ENCODE measurements at regions not wholly inside any gene's neighbourhood (a gene's known extent, or its start where the extent isn't known, plus 50 kb on each side); places are given as distances from the start of the nearest gene placed in this dataset.
A peak's percentile ranks its signal among the peaks of the same experiment; 100 is the strongest.

DNA sequence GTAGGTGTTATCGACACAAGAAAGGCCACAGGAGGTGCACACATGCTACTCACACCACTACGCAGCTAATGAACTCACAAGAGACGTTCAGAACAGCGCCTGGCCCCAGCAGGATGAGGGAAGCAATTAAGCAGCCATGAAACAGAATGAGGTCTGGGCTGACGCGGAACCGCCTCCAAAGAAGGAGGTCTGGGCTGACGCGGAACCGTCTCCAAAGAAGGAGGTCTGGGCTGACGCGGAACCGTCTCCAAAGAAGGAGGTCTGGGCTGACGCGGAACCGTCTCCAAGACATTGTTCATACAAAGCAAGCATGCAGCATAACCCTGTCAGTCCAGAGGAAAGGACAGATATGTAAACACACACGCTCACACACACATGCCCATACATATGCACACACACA, 63.2 kb upstream of the ZNF354A start:
- TF ChIP-seq, protein P1, sequence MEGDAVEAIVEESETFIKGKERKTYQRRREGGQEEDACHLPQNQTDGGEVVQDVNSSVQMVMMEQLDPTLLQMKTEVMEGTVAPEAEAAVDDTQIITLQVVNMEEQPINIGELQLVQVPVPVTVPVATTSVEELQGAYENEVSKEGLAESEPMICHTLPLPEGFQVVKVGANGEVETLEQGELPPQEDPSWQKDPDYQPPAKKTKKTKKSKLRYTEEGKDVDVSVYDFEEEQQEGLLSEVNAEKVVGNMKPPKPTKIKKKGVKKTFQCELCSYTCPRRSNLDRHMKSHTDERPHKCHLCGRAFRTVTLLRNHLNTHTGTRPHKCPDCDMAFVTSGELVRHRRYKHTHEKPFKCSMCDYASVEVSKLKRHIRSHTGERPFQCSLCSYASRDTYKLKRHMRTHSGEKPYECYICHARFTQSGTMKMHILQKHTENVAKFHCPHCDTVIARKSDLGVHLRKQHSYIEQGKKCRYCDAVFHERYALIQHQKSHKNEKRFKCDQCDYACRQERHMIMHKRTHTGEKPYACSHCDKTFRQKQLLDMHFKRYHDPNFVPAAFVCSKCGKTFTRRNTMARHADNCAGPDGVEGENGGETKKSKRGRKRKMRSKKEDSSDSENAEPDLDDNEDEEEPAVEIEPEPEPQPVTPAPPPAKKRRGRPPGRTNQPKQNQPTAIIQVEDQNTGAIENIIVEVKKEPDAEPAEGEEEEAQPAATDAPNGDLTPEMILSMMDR (IDR thresholded peaks at IDR 0.05; ENCODE audit: extremely low read depth, insufficient read depth, missing control alignments), result no peak
- no peak for DNase-seq (ENCODE audit: low spot score)
- in situ Hi-C loops (cut with MboI; ENCODE audit: low pct_unique_long_range_greater_than_20kb, low sequenced_read_pairs, unreplicated experiment), result no loop called here

DNA sequence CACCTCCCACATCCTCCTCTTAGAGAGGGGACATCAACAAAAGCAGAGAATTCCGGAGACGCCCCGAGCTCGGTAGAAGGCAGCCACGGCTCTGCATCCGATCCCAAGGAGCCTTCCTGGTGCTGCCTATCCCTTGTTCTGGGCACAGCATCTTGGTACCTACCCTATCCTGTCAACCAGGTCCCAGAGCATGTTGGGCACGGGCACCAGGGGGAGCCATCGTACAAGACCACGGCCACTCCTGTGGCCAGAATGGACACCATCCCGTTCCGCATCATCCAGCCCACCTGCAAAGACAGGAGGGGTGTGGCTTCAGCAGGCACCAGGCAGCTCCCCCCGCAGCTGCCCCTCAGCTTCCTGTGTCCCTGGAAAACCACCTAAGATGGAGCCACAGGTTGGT, 62.7 kb upstream of the ZNF354A start:
- no peak for DNase-seq (ENCODE audit: low spot score)
- TF ChIP-seq, protein P1 (IDR thresholded peaks at IDR 0.05; ENCODE audit: extremely low read depth, insufficient read depth, missing control alignments), result peak; percentile 26

DNA sequence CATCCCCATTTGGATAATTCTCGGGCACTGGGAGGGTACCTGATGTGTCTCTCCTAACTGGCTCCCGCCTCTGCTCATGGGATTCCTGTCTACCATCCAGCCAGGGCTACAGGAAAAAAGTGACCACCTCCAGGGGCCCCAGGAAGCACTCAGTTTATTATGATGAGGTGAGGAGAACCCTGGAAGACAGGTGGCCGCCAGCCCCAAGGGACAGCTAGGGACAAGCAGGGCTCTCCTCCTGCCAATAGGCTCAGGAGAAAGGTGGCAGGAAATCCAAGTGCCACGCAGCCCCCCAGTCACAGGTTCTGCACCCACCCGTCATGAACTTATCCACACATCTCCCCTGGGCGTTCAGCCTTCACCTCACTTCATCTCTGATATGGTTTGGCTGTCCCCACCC, 61.5 kb upstream of the ZNF354A start:
- in situ Hi-C loops (cut with MboI; ENCODE audit: low pct_unique_long_range_greater_than_20kb, low sequenced_read_pairs, unreplicated experiment), result no loop called here
- TF ChIP-seq, protein P1 (IDR thresholded peaks at IDR 0.05; ENCODE audit: extremely low read depth, insufficient read depth, missing control alignments), result no peak
- no peak for DNase-seq (ENCODE audit: low spot score)

More for the DNA sequence above, 62.7 kb upstream of the ZNF354A start:
- in situ Hi-C loops (cut with MboI; ENCODE audit: low pct_unique_long_range_greater_than_20kb, low sequenced_read_pairs, unreplicated experiment), result no loop called here

DNA sequence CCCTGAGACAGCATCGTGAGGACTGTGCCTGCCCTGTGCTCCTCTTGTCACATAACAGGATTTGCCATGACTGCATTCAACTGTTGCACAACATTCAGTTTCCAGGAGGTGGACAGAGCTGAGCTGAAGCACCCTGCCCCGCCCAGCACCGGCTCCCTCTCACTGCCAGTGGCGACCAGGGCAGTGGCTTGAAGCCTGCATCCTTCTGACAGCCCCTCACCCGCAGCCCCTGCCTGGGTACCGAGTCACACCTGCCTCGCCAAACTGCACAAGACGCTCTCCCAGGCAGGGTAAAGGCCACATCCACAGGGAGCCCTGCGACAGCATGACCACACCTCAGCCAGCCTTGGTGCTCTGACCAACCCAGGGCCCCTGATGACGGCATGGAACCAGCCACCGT, 59.9 kb upstream of the ZNF354A start:
- in situ Hi-C loops (cut with MboI; ENCODE audit: low pct_unique_long_range_greater_than_20kb, low sequenced_read_pairs, unreplicated experiment), result no loop called here
- no peak for DNase-seq (ENCODE audit: low spot score)
- TF ChIP-seq, protein P1 (IDR thresholded peaks at IDR 0.05; ENCODE audit: extremely low read depth, insufficient read depth, missing control alignments), result no peak

DNA sequence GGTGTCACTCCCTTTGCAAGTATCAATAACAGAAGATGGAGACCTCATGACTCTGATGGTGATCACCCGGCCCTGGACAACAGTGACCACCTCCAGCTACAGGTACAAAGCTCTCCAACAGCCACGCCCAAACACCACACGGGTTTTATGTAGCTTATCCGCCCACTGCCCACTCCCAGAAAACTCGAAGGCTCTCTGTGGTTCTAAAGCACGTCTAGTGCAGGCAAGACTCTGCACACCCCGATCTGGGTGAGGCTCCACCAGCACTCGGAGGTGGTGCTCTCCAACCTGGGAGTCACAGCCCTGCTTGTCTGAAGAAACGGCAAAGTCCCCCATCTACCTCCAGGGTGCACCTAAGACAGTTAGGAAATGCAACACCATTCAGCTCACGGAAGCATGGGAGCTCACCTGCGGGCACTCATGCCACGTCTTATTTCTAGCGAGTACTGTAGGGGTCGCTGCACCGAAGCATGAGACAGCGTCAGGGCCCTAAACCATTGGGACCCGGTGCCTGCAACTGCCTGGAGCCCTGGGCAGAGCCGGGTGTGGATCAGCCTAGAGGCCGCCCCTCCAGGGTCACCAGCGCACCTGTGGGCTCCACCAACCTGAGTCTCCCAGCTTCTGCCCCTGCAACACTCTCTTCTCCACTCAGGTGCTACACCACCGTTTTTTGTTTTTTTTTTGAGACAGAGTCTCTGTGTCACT, 58.1 kb upstream of the ZNF354A start:
- DNase-seq (ENCODE audit: low spot score), result no peak
- in situ Hi-C loops (cut with MboI; ENCODE audit: low pct_unique_long_range_greater_than_20kb, low sequenced_read_pairs, unreplicated experiment), result no loop called here

DNA sequence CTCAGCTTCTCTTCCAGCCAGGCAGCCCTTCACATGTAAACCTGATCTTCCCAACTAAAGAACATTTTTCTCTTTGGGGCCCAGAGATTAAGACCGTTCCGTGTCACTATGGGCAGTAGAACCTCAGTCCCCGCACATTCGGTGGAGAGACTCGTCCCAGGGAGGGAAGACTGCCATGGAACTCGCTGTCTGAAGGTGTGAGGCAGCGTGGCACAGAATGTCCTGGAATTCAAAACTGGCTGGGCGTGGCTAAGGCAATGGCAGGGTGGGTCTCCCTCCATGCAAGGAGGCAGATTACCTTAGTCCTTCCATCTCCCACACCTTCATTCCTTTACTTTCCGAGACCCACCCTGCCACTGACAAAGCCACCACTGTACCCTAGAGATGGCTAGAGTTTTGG, 57.4 kb upstream of the ZNF354A start:
- in situ Hi-C loops (cut with MboI; ENCODE audit: low pct_unique_long_range_greater_than_20kb, low sequenced_read_pairs, unreplicated experiment), result no loop called here
- no peak for DNase-seq (ENCODE audit: low spot score)
- TF ChIP-seq, protein P1 (IDR thresholded peaks at IDR 0.05; ENCODE audit: extremely low read depth, insufficient read depth, missing control alignments), result no peak

More for the DNA sequence above, 58.1 kb upstream of the ZNF354A start:
- TF ChIP-seq, protein P1 (IDR thresholded peaks at IDR 0.05; ENCODE audit: extremely low read depth, insufficient read depth, missing control alignments), result no peak

Data from GM13977 (cell line).